Stimulated activated memory B cell treated with anti-CD40 and anti-IgM and Interleukin-4, amounts not matched to agents 10 μg/mL and 1 μg/mL and 100 μg/mL, for 72 hours (primary cell): ENCODE measurements at regions not wholly inside any gene's neighbourhood (a gene's known extent, or its start where the extent isn't known, plus 50 kb on each side); places are given as distances from the start of the nearest gene placed in this dataset.

Source experiments
- ATAC-seq: fragments of 150-1000 bp; cut with Tn5 transposase; 2 replicates; pipeline ENCODE4 v1.10.0; 2021
- H3K27ac Mint-ChIP-seq: one replicate; pipeline ENCODE4 v1.8.0; 2022; ENCODE audit warnings: mild to moderate bottlenecking, mixed read lengths
- H3K27me3 Mint-ChIP-seq: one replicate; pipeline ENCODE4 v1.8.0; 2022; ENCODE audit warnings: mixed read lengths
- H3K36me3 Mint-ChIP-seq: one replicate; pipeline ENCODE4 v1.8.0; 2022; ENCODE audit warnings: mixed read lengths
- H3K4me1 Mint-ChIP-seq: one replicate; pipeline ENCODE4 v1.8.0; 2022; ENCODE audit warnings: mixed read lengths
- H3K4me3 Mint-ChIP-seq: one replicate; pipeline ENCODE4 v1.8.0; 2022; ENCODE audit warnings: mild to moderate bottlenecking, moderate library complexity, mixed read lengths
- H3K9me3 Mint-ChIP-seq: one replicate; pipeline ENCODE4 v1.8.0; 2022; ENCODE audit warnings: mixed read lengths

GRCh38 chr5:6909901-6910300 lies 196.7 kb downstream of the TENT4A start:
- no peaks in the 10 kb centered on the region for H3K9me3 Mint-ChIP-seq
- no peaks in the 10 kb centered on the region for H3K36me3 Mint-ChIP-seq
- H3K27me3 Mint-ChIP-seq, result peaks cover 8% of the 10 kb centered on the region
- ATAC-seq, result no peak
- H3K4me1 Mint-ChIP-seq, result no peaks in the 10 kb centered on the region
- no peak overlapping the region for H3K27ac Mint-ChIP-seq
- no peak overlapping the region for H3K4me3 Mint-ChIP-seq

DNA sequence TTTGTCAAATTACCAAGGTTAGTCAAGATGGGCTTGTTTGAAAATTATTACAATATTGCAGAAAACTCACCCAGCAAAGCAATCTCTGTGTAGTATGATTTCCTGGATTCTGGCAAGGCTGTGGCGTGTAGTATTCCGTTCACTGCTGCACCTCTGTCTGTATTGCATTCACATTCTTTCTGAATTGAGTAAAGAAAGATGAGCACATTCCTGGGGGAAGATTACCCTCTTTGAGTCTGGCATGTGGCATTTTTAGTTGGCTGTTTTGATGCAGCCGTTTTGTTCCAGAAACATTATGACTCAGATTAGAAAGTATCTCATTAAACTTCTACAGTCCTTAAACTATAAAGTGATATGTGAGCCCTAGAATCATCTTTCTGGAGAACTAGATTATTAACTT lies 197.7 kb downstream of the TENT4A start:
- ATAC-seq, result no peak
- Mint-ChIP-seq H3K9me3 (no peaks in the 10 kb centered on the region), H3K36me3 (no peaks in the 10 kb centered on the region), H3K4me3 (no peak overlapping the region), H3K4me1 (no peaks in the 10 kb centered on the region), H3K27me3 (peaks cover 8% of the 10 kb centered on the region), H3K27ac (no peak overlapping the region)

- no peak for ATAC-seq
- H3K36me3 Mint-ChIP-seq, result no peaks in the 10 kb centered on the region
- no peaks in the 10 kb centered on the region for H3K4me1 Mint-ChIP-seq
- H3K9me3 Mint-ChIP-seq, result peaks cover 13% of the 10 kb centered on the region
- H3K27ac Mint-ChIP-seq, result no peak overlapping the region
- no peaks in the 10 kb centered on the region for H3K27me3 Mint-ChIP-seq
- no peak overlapping the region for H3K4me3 Mint-ChIP-seq
Measured at GRCh38 chr5:6914347-6914746, 201.1 kb downstream of the TENT4A start.

DNA sequence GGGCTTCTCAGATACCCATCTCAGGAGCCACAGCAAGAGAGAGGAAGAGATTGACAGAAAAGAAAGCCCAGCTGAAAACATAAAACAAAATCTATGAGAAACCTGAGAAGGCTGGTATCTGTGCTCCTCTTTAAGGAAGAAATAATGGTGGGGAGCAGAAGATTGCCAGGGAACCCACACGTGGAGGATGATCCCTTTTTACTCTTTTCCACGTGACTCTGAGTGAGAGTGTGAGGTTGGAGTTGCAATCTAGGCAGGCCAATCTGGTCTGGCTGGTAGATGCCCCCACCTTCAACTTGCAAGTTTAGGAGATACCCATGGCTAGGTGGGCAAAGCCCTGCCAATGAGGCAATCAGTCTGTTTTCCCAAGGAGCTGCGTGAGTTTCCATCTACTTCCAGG lies 202.3 kb downstream of the TENT4A start:
- ATAC-seq, result no peak
- H3K27me3 Mint-ChIP-seq, result no peaks in the 10 kb centered on the region
- H3K9me3 Mint-ChIP-seq, result peaks cover 19% of the 10 kb centered on the region
- H3K4me1 Mint-ChIP-seq, result no peaks in the 10 kb centered on the region
- no peak overlapping the region for H3K27ac Mint-ChIP-seq
- H3K4me3 Mint-ChIP-seq, result no peak overlapping the region
- H3K36me3 Mint-ChIP-seq, result no peaks in the 10 kb centered on the region

DNA sequence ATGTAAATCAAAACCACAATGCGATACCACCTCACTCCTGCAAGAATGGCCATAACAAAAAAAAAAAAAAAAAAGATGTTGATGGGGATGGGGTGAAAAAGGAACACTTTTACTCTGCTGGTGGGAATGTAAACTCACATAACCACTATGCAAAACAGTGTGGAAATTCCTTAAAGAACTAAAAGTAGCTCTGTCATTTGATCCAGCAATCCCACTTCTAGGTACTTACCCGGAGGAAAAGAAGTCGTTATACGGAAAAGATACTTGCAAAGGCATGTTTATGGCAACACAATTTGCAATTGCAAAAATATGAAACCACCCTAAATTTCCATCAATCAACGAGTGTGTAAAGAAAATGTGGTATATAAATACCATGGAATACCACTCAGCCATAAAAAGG lies 205.0 kb downstream of the TENT4A start:
- Mint-ChIP-seq H3K27me3 (no peaks in the 10 kb centered on the region), H3K4me3 (no peak overlapping the region), H3K36me3 (no peaks in the 10 kb centered on the region), H3K9me3 (peaks cover 28% of the 10 kb centered on the region), H3K27ac (no peak overlapping the region), H3K4me1 (no peaks in the 10 kb centered on the region)
- no peak for ATAC-seq

GRCh38 chr5:6920628-6921256 lies 207.5 kb downstream of the TENT4A start:
- Mint-ChIP-seq H3K4me1 (no peaks in the 10 kb centered on the region), H3K9me3 (peaks cover 28% of the 10 kb centered on the region), H3K4me3 (no peak overlapping the region), H3K36me3 (no peaks in the 10 kb centered on the region), H3K27me3 (no peaks in the 10 kb centered on the region), H3K27ac (no peak overlapping the region)
- no peak for ATAC-seq

GRCh38 chr5:6926491-6927038 lies 213.3 kb downstream of the TENT4A start:
- Mint-ChIP-seq H3K4me3 (no peak overlapping the region), H3K9me3 (peaks cover 7% of the 10 kb centered on the region), H3K4me1 (no peaks in the 10 kb centered on the region), H3K36me3 (no peaks in the 10 kb centered on the region), H3K27me3 (no peaks in the 10 kb centered on the region), H3K27ac (no peak overlapping the region)
- ATAC-seq, result no peak

DNA sequence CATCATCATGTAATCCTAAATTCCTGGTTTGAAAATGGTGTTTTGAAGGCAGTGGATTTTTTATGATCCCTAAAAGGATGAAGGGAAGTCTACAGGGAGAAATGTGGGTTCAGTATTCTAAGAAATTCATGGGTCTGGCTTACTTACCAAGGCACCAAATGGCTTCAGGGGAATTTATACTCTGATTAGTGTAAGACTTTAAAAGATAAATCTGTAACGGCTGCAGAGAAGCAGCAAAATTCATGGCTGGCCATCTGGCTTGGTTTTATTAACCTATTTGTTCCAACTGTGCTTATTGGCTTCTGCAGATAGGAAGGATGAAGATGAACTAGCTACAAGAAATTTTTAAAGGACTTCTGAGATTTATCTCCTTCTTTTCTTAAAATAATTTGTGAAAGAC lies 222.8 kb downstream of the TENT4A start:
- Mint-ChIP-seq H3K4me1 (no peaks in the 10 kb centered on the region), H3K27me3 (peaks cover 17% of the 10 kb centered on the region), H3K36me3 (no peaks in the 10 kb centered on the region), H3K27ac (no peak overlapping the region), H3K4me3 (no peak overlapping the region), H3K9me3 (no peaks in the 10 kb centered on the region)
- no peak for ATAC-seq

DNA sequence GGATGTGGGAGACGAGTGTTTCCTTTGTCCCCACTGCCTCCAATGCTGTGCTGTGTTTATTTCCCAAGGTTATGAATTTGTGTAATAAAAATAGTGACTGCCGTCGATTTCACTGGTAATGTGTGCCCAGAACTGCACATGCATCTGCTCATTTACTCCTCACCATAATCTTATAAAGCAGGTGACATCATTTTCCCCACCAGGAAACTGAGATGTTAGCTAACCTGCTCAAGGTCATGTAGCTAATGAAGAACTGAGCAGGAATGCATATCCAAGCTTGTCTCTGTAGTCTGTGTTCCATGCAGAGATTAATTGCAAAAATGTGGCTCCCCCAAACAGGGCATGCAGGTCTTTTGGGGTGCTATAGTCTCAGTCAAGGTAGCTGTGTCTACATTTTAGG lies 224.4 kb downstream of the TENT4A start:
- no peaks in the 10 kb centered on the region for H3K36me3 Mint-ChIP-seq
- H3K4me1 Mint-ChIP-seq, result no peaks in the 10 kb centered on the region
- no peak overlapping the region for H3K27ac Mint-ChIP-seq
- H3K9me3 Mint-ChIP-seq, result no peaks in the 10 kb centered on the region
- no peak overlapping the region for H3K4me3 Mint-ChIP-seq
- no peak for ATAC-seq
- H3K27me3 Mint-ChIP-seq, result peaks cover 17% of the 10 kb centered on the region

GRCh38 chr5:6941631-6942030 lies 228.4 kb downstream of the TENT4A start:
- Mint-ChIP-seq H3K27ac (no peak overlapping the region), H3K27me3 (peaks cover 17% of the 10 kb centered on the region), H3K4me1 (no peaks in the 10 kb centered on the region), H3K36me3 (no peaks in the 10 kb centered on the region), H3K9me3 (no peaks in the 10 kb centered on the region), H3K4me3 (no peak overlapping the region)
- ATAC-seq, result no peak

GRCh38 chr5:6943197-6944112 lies 230.2 kb downstream of the TENT4A start:
- no peaks in the 10 kb centered on the region for H3K36me3 Mint-ChIP-seq
- no peak overlapping the region for H3K4me3 Mint-ChIP-seq
- ATAC-seq, result no peak
- no peak overlapping the region for H3K27ac Mint-ChIP-seq
- no peaks in the 10 kb centered on the region for H3K4me1 Mint-ChIP-seq
- no peaks in the 10 kb centered on the region for H3K9me3 Mint-ChIP-seq
- peaks cover 4% of the 10 kb centered on the region for H3K27me3 Mint-ChIP-seq

DNA sequence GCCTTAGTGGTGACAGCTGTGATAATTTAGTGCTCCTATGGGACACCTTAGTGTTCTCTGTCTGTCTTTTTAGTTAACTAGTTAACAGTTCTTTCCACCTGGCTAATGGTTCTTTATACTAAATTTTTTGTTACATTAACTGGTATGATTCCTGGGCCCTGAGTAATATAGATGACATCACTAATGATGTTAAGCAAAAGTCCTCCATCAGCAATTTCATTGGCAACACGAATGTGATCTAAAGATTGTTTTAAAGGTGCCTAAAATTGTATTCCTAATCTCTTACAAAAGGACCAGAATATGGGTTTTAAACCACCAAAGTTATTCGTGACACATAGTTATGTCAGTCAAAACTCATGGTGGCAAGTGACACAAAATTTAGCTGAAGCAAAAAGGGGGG lies 235.3 kb downstream of the TENT4A start:
- Mint-ChIP-seq H3K27me3 (no peaks in the 10 kb centered on the region), H3K36me3 (no peaks in the 10 kb centered on the region), H3K9me3 (no peaks in the 10 kb centered on the region), H3K27ac (no peak overlapping the region), H3K4me1 (no peaks in the 10 kb centered on the region), H3K4me3 (no peak overlapping the region)
- ATAC-seq, result no peak

DNA sequence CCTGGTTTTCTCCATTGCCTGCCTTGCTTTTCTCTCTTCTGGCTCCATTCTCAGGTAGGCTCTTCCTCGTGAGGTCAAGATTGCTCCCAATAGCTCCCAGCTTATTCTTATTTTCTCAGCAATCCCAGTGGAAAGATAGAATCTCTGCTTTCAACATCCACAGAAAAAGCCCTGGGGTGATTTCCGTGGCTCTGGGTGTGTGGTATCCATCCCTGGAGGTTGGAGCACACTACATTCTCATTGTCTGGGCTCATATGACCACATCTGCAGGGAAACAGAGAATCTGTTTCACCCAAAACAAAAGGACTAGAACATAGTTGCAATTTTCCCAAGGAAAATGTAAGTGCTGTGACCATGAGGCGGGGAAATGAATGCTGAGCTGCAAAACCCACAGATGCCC lies 236.0 kb downstream of the TENT4A start:
- Mint-ChIP-seq H3K27me3 (no peaks in the 10 kb centered on the region), H3K9me3 (no peaks in the 10 kb centered on the region), H3K4me1 (no peaks in the 10 kb centered on the region), H3K4me3 (no peak overlapping the region), H3K27ac (no peak overlapping the region), H3K36me3 (no peaks in the 10 kb centered on the region)
- ATAC-seq, result no peak

- no peak for ATAC-seq
- no peaks in the 10 kb centered on the region for H3K27me3 Mint-ChIP-seq
Measured at GRCh38 chr5:6950250-6950649, 237.0 kb downstream of the TENT4A start.

GRCh38 chr5:6950860-6951259 lies 237.6 kb downstream of the TENT4A start:
- Mint-ChIP-seq H3K27me3 (no peaks in the 10 kb centered on the region), H3K4me1 (no peaks in the 10 kb centered on the region), H3K36me3 (no peaks in the 10 kb centered on the region), H3K9me3 (no peaks in the 10 kb centered on the region), H3K4me3 (no peak overlapping the region), H3K27ac (no peak overlapping the region)
- no peak for ATAC-seq

More at GRCh38 chr5:6950250-6950649, 237.0 kb downstream of the TENT4A start:
- Mint-ChIP-seq H3K9me3 (no peaks in the 10 kb centered on the region), H3K27ac (no peak overlapping the region), H3K36me3 (no peaks in the 10 kb centered on the region), H3K4me1 (no peaks in the 10 kb centered on the region), H3K4me3 (no peak overlapping the region)

- no peak overlapping the region for H3K27ac Mint-ChIP-seq
- H3K4me1 Mint-ChIP-seq, result no peaks in the 10 kb centered on the region
- no peak for ATAC-seq
- H3K4me3 Mint-ChIP-seq, result no peak overlapping the region
- H3K9me3 Mint-ChIP-seq, result peaks cover 6% of the 10 kb centered on the region
- H3K36me3 Mint-ChIP-seq, result no peaks in the 10 kb centered on the region
- no peaks in the 10 kb centered on the region for H3K27me3 Mint-ChIP-seq
Measured at GRCh38 chr5:6961123-6961522, 247.9 kb downstream of the TENT4A start.
